Right forelimb (tissue), 1 donor: ENCODE measurements at regions not wholly inside any gene's neighbourhood (a gene's known extent, or its start where the extent isn't known, plus 50 kb on each side); places are given as distances from the start of the nearest gene placed in this dataset.

Experiments used
- DNase-seq: peaks from one replicate; pipeline ENCODE4 v3.0.0-alpha.2; 2018

DNA sequence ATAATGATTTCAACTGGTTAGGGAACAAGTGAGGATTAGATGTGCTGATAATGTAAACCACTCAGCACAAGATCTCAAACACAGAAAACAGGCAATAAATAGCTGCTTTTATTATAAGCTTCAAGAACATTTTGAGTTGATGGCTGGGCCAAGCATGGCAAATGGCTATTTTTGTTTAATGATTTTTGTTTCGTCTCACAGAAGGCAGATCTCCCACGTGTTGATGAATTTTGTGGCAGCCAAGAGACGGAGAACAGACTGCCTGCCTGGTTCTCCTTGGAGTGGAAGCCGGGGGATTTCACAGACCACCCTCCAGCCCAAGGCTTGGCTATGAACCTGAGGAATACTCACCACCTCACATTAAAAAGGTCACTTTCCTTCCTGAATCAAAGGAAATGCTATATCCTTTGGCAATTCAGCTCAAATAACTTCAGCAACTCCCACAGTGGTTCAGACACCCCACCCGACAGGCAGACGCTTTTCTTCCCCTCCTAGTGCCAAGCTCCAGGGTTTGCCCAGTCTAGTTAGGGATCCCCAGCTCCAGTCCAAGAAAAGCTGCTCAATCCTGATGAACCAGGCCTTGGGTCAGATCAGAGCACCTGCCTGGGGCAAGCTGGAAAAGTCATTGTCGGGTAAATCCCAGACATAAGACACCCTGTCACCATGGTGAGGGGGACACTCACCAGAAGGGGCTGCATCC lies 593.5 kb downstream of the TOX3 start:
- no peak for DNase-seq

DNA sequence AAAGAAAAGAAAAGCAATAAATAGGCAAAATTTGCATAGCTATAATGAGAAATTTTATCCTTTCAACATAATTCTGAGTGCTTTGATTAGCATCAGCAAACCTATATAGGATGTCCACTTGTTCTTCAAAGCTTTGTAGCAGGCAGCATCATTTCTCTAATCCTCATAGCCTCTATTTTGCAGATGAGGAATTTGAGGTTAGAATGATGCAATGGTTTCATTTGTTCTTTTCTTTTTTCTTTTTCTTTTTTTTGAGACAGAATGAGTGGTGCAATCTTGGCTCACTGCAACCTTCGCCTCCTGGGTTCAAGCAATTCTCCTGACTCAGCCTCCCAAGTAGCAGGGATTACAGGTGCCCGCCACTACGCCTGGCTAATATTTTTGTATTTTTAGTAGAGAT lies 594.4 kb downstream of the TOX3 start:
- DNase-seq, result no peak

GRCh38 chr16:51951668-51952298 lies 595.2 kb downstream of the TOX3 start:
- DNase-seq, result no peak

DNA sequence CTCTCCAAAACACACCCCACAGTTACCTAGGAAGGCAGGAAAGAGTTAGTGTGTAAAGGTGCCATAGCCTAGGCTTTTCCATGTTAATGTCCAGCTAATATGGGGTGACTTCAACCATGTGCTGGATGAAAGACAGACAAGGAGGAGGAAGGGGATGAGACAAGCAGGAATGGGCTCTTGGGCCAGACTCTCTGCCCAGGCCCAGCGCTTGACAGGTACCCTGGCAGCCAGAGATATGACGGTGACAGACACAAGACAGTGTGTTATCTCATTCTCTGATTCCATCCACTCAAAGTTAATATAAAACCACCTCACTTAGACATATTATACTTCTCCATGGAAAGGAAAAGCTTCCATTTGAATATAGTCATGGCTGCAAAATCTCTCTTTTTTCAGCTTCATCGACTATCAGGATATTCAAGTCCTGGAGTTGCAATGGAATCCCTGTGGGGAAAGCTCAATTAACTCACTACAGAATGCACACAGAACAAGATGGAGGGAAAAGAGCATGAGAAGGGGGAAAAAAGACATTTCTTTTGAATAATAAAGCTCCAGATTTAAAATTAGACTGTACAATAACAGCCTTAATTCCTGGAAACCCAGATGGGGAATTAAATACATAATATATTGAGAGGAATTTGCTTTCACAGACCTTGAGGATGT lies 596.7 kb downstream of the TOX3 start:
- no peak for DNase-seq

DNA sequence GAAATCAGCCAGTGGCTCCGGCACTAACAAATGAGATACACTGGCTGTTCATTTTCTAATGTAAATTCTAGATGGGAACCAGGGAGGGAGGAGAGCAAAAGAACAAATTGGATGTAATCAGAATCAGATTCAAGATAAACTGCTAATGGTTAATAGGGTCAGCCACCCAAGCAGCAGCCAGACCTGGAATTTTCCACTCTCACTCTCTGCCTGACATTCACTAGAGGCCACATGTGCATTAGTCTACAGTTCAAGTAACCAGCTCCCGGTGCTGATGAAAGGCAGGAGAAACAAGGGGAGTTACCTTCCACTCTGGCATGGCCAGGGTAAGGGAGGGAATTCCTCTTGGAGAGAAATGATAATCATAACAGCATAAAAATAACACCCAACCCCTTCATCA lies 597.7 kb downstream of the TOX3 start:
- DNase-seq, result no peak

DNA sequence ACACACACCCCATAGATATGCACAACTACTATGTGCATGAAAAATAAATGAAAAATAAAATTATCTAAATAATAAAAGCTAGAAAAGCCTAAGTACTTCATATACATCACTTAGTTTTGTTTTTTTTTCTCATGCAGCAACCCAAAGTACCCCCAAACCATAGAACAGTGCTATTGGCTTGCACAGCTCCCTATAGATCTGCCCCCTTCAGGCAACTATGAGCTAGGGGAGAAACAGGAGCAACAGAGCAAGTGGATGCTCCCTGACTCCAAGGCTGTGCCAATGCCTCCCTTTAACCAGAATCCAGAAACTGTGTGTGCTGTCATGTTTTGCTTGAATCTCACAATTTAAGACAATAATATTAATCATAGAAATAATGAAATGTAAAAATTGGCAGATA lies 605.5 kb downstream of the TOX3 start:
- DNase-seq, result no peak

DNA sequence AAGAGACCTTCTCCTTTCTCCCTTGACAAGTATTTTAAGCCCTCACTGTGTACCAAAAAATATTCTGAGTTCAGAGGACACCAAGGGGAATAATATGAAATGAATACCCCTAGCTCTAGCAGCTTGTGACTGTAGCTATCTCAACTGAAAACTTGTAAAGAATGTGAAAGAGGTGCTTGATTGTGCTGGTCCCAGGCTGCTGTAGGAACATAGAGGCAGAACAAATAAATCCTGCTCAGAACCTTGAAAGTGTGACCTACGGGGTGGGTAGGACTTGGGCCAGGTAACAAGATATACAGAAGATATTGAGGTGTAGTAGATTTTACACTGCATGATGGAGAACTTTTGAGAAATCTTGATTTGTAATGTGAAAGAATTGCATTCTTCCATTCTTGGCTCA lies 606.8 kb downstream of the TOX3 start:
- DNase-seq, result no peak

DNA sequence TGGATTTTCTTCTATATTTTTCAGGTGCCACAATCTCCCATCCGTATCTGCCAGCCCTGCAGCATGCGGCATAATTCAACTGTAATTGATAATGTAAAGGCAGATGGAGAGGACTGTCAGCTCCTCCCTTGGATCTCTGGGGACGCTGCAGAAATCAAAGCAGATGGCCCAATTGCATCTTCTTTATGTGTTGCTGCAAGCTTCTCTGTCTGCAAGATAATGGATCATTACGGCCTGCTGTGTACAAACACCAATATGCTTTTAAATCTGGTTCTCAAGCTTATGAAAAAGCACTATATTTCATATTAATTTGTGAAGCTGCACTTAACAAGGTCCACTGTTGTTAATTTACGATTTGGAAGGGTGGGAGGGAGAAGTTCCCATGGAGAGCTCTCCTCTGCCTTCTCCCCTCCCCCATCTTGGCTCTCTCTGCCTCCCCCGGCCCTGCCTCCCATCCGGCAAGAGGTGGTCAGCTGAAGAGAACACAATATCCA lies 607.5 kb downstream of the TOX3 start:
- DNase-seq, result no peak

DNA sequence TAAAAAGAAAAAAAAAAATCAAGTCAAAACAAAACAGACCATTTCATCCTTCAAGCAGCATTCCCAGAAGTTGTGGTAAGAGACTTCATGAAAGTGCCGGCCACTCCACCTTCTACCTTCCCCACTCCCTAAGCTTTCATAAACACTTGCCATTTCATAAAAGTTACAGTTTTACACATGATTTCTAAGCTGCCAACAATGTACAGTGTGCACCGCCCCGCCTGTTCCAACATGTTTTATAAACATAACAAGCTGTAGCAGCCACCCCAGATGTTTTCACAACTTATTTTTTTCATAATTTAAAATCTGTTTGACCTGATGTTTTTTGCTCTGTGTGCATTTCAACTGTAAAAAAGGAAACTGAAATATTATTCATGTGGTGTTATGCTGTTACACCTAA lies 608.1 kb downstream of the TOX3 start:
- no peak for DNase-seq

DNA sequence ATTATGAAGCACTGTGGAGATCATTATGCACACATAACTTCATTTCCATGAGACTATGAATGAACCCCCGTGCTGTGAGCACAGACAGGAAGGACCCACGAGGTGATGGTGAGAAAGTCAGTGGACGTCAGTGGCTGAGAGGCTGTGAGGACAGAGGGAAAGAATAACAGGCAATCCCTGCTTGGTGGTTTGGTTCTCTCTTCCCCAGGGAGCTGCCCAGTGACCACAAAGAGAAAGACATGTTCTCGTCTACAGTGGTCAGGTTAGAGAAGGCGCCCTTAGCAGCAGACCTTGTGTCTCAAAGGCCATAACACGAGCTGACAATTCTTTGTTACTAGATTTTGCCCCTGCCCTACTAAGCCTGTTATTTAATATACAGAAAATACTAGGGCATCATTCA lies 609.2 kb downstream of the TOX3 start:
- DNase-seq, result no peak

GRCh38 chr16:51936846-51937245 lies 610.1 kb downstream of the TOX3 start:
- DNase-seq, result no peak

DNA sequence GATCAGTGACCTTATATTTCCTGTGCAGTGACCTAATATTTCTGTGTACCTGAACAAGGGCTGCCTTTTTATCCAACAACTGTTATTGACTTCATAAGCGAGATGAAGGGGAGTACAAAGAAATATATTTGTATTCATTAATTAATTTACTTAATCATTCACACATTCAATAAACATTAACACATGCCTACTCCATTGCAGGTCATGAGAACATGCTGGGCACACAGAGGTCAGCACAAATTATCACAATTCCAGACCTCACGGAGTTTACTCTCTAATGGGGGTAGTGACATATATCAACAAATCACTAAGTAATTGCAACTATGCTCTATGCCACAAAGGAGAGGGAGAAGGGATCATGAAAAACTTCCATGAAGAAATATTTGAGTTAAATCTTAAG lies 614.6 kb downstream of the TOX3 start:
- DNase-seq, result no peak

GRCh38 chr16:51931653-51932052 lies 615.3 kb downstream of the TOX3 start:
- DNase-seq, result no peak

DNA sequence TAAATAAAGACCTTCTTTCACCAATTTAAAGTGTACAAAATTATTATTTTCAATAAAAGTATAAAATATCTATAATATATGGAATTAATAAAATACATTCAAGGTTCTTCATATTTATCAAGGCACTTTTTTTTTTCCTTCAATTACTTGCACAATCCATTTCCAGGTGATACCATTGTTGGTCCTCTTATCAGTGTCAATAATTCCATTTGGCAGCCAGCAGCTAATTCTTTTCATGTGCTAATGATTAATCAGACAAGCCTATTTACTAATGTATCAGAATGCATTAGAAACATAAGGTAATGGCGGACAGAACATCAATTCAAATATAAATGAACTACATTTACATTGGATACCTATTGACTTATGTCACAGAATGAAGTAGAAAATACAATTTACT lies 622.2 kb downstream of the TOX3 start:
- DNase-seq, result no peak

- no peak for DNase-seq
Observed at GRCh38 chr16:51922476-51922875, 624.5 kb downstream of the TOX3 start.

- DNase-seq, result no peak
Observed at GRCh38 chr16:51919736-51920135, 627.2 kb downstream of the TOX3 start.

DNA sequence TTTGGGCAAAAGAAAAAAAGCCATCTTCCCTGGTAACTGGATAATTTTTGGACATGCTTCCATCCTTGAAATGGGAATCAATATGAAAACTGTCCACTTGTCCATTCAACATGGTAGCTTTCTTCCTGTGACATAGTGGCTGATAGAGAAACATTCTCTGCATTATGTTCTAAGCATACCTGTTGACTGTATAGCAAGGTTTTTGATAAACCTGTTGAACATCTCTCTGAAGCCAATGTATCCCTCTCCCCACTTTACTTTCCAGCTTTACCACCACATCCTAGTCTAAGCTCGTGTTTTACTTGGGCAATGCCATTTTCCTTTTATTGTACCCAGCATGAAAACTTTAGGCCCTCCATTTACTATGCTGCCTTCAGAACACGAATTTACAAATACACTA lies 630.1 kb downstream of the TOX3 start:
- DNase-seq, result no peak

GRCh38 chr16:51916231-51916630 lies 630.7 kb downstream of the TOX3 start:
- DNase-seq, result no peak

GRCh38 chr16:51907680-51908079 lies 639.3 kb downstream of the TOX3 start:
- DNase-seq, result no peak

DNA sequence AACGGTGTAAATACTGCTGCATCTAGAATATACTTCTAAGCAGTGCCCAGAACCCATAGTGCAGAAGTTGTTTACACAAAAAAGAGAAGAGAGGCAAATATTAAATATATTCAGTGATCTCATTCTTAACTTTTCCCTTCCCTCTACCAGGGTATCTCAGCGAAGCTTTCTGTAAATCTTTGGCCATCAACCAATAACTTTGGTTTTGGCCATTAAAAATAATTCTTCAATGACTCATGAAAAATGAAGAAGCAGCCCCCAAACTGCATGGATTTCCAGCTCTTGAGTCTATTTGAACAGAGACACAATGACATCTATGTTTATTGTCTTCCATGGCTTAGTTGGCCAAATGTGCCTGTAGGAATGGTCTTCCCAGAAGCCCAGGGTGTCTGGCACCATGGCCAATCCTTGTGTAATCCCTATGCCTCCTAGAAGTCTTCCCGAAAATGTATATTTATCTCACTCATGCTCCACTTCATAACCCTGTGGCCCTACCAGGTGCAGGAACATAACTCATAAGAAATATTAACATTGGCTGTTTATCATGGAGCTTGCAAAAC lies 646.6 kb downstream of the TOX3 start:
- no peak for DNase-seq

- no peak for DNase-seq
Observed at GRCh38 chr16:51898872-51899271, 648.1 kb downstream of the TOX3 start.

DNA sequence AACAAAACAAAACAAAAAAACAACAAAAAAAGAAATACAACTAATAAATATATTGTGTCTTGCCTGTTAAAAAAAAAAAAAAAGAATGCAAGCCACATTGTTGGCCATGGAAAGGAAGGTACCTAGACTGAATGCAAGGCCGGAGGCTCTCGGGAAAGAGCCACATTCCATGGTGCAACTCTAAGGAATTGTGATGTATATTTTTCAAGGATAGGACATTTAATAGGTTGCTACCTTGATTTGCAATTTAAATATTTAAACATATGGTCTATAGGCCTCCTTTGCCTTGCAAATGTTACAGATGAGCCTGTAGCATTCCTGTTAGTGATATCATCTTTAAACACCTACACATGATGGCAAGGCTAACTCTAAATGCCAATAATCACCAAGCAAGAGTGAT lies 650.9 kb downstream of the TOX3 start:
- no peak for DNase-seq

GRCh38 chr16:51892293-51893007 lies 654.5 kb downstream of the TOX3 start:
- DNase-seq, result no peak
